Endothelial cell of umbilical vein (primary cell): ENCODE measurements at regions not wholly inside any gene's neighbourhood (a gene's known extent, or its start where the extent isn't known, plus 50 kb on each side); places are given as distances from the start of the nearest gene placed in this dataset.

Experiments
- BruUV-seq: library from RNA; stranded (reverse); fragments of 400-500 nt; replicated peaks from 2 replicates; lab custom pipeline; 2021; lab: Mats Ljungman, UMichigan
- CTCF ChIA-PET: fragments of 300-600, 350-600 bp; sonication (Branson Sonifier 250); formaldehyde crosslinking; loops from one replicate; lab custom pipeline; 2021; ENCODE audit warnings: antibody characterized with exemption, inconsistent platforms; lab: Charles Lee
- POLR2A ChIA-PET: fragments of 300-600, 350-600 bp; sonication (Branson Sonifier 250); formaldehyde crosslinking; loops from one replicate; lab custom pipeline; 2021; ENCODE audit warnings: antibody characterized with exemption, inconsistent platforms; lab: Charles Lee
- DNase-seq: peaks from one replicate; pipeline ENCODE4 v3.0.0-alpha.2; 2011; ENCODE audit warnings: low read depth, low spot score
- FAIRE-seq: peaks from 2 replicates; lab custom pipeline; 2011; peaks lifted over from hg19 to GRCh38; lab: Jason Lieb, UNC
- H2AFZ ChIP-seq: 2 replicates; pipeline ENCODE4 v1.6.0; 2012; ENCODE audit warnings: low read depth, low read length, control low read depth, inconsistent platforms
- H3K27ac ChIP-seq: 2 replicates; pipeline ENCODE4 v1.5.1; 2011; ENCODE audit warnings: low read depth, mild to moderate bottlenecking, control low read depth, low read length, moderate library complexity; ENCODE audit not compliant: insufficient read depth
- H3K27me3 ChIP-seq, 2 experiments: 2 replicates each; pipeline versions ENCODE4 v1.6.0 to v1.6.1; 2011; ENCODE audit warnings: low read length in 2 of 2, mixed read lengths in 1 of 2; ENCODE audit not compliant: control insufficient read depth in 2 of 2, insufficient read depth in 2 of 2
- H3K36me3 ChIP-seq, 2 experiments: 2 replicates in 1 of 2; 3 replicates in 1 of 2; pipeline ENCODE4 v1.5.1; 2011; ENCODE audit warnings: low read length in 2 of 2, mild to moderate bottlenecking in 1 of 2, moderate library complexity in 1 of 2; ENCODE audit not compliant: control insufficient read depth in 2 of 2, insufficient read depth in 2 of 2; ENCODE audit errors: extremely low read depth in 1 of 2
- H3K4me1 ChIP-seq: 3 replicates; pipeline ENCODE4 v1.5.1; 2011; ENCODE audit warnings: mild to moderate bottlenecking, low read length; ENCODE audit not compliant: control insufficient read depth, insufficient read depth; ENCODE audit errors: extremely low read depth
- H3K4me2 ChIP-seq: 2 replicates; pipeline ENCODE4 v1.6.1; 2011; ENCODE audit warnings: low read length, control low read depth, mixed read lengths; ENCODE audit not compliant: insufficient read depth
- H3K4me3 ChIP-seq, 3 experiments: fragments of 200-600 bp in 1 of 3; sonication (generic), shearing (Covaris generic) in 1 of 3; replicated peaks in 1 of 3; 2 replicates each; pipeline ENCODE4 v1.5.1; 2011 to 2016; ENCODE audit warnings: control low read depth in 3 of 3, low read length in 3 of 3, mild to moderate bottlenecking in 2 of 3, inconsistent platforms in 1 of 3, low read depth in 1 of 3, moderate library complexity in 1 of 3; ENCODE audit not compliant: insufficient read depth in 1 of 3
- H3K79me2 ChIP-seq: 2 replicates; pipeline ENCODE4 v1.6.0; 2012; ENCODE audit warnings: low read length, inconsistent platforms; ENCODE audit not compliant: control insufficient read depth, insufficient read depth
- H3K9ac ChIP-seq: replicated peaks from 2 replicates; pipeline ENCODE3; 2011; ENCODE audit warnings: low read length, control low read depth; ENCODE audit not compliant: insufficient read depth; ENCODE audit errors: extremely low read depth
- H3K9me1 ChIP-seq: replicated peaks from 3 replicates; pipeline ENCODE4 v1.6.0; 2011; ENCODE audit warnings: mild to moderate bottlenecking, low read length; ENCODE audit not compliant: control insufficient read depth, insufficient read depth; ENCODE audit errors: extremely low read depth
- H3K9me3 ChIP-seq: replicated peaks from 2 replicates; pipeline ENCODE4 v1.5.1; 2012; ENCODE audit warnings: low read length, inconsistent platforms; ENCODE audit not compliant: control insufficient read depth, insufficient read depth
- H4K20me1 ChIP-seq: replicated peaks from 2 replicates; pipeline ENCODE3; 2011; ENCODE audit warnings: mild to moderate bottlenecking, low read length; ENCODE audit not compliant: control insufficient read depth, insufficient read depth; ENCODE audit errors: extremely low read depth
- CTCF ChIP-seq, 2 donors: IDR thresholded peaks; 1 replicate in 1 of 2; 2 replicates in 1 of 2; pipeline ENCODE4 v1.5.1; 2011; ENCODE audit warnings: low read length in 2 of 2, mild to moderate bottlenecking in 2 of 2, moderate library complexity in 2 of 2, control low read depth in 1 of 2, inconsistent platforms in 1 of 2, low read depth in 1 of 2; ENCODE audit not compliant: insufficient read depth in 1 of 2; ENCODE audit errors: extremely low read depth in 1 of 2
- EZH2 ChIP-seq: IDR thresholded peaks from 2 replicates; pipeline ENCODE4 v1.6.1; 2012; ENCODE audit warnings: borderline replicate concordance, low read depth, mild to moderate bottlenecking, moderate library complexity, low read length, inconsistent platforms; ENCODE audit not compliant: severe bottlenecking
- FOS ChIP-seq: IDR thresholded peaks from 2 replicates; pipeline ENCODE4 v1.6.1; 2011; ENCODE audit warnings: mild to moderate bottlenecking, low read length, moderate library complexity, borderline replicate concordance; ENCODE audit not compliant: insufficient read depth
- GATA2 ChIP-seq: IDR thresholded peaks from 2 replicates; pipeline ENCODE4 v1.7.0; 2011; ENCODE audit warnings: low read depth, mild to moderate bottlenecking, moderate library complexity, mixed read lengths, low read length; ENCODE audit not compliant: insufficient read length, insufficient read depth
- JUN ChIP-seq: IDR thresholded peaks from 2 replicates; pipeline ENCODE4 v1.6.1; 2011; ENCODE audit warnings: borderline replicate concordance, low read depth; ENCODE audit not compliant: insufficient read length, insufficient read depth
- MYC ChIP-seq: IDR thresholded peaks from one replicate; pipeline ENCODE4 v1.6.1; 2011; ENCODE audit warnings: mild to moderate bottlenecking, low read depth, low read length
- POLR2A ChIP-seq: IDR thresholded peaks from 2 replicates; pipeline ENCODE4 v1.6.1; 2012; ENCODE audit warnings: low read depth, mild to moderate bottlenecking, control low read depth, low read length
- POLR2AphosphoS5 ChIP-seq: IDR thresholded peaks from 2 replicates; pipeline ENCODE4 v1.6.1; 2012; ENCODE audit warnings: low read depth, mild to moderate bottlenecking, control low read depth, low read length, moderate library complexity; ENCODE audit not compliant: insufficient read depth
- dilution Hi-C: fragments of 300-500 bp; cut with MboI; formaldehyde crosslinking; loops from one replicate; pipeline ENCODE4 v1.15.0; 2019; ENCODE audit warnings: low sequenced_read_pairs; ENCODE audit not compliant: extremely low pct_ligation_motif_present
- intact Hi-C: fragments of 100-400 bp; cut with micrococcal nuclease; formaldehyde crosslinking; loops from one replicate; pipeline ENCODE4 v1.10.0; 2022
- TF ChIP-seq, protein P1 (sequence below): IDR thresholded peaks from 2 replicates; pipeline ENCODE4 v1.6.1; 2011; ENCODE audit not compliant: insufficient read depth, insufficient read length

GRCh38 chr1:93744299-93744988, 62.8 kb upstream of the BCAR3 start:
- Histone ChIP-seq H3K4me3 (no peak overlapping the region), H4K20me1 (no peaks in the 10 kb centered on the region), H3K9ac (no peak overlapping the region), H3K27me3 (no peaks in the 10 kb centered on the region), H3K4me1 (no peaks in the 10 kb centered on the region), H3K27ac (no peak overlapping the region), H3K79me2 (no peaks in the 10 kb centered on the region), H3K4me2 (no peak overlapping the region), H3K9me3 (no peaks in the 10 kb centered on the region), H2AFZ (no peak overlapping the region), H3K36me3 (no peaks in the 10 kb centered on the region), H3K9me1 (no peaks in the 10 kb centered on the region)
- CTCF ChIA-PET: interaction anchor here (0.9 to 1.0 kb wide), 2 partner anchors 8 to 58 kb away, joined by 3 to 5 read pairs; no protein-coding TSS in a partner anchor
- dilution Hi-C loops: no loop called here
- FAIRE-seq (no peak), DNase-seq (no peak)
- POLR2A ChIA-PET: no interaction called here
- TF ChIP-seq MYC (no peak), CTCF (IDR thresholded peaks at IDR 0.05; ENCODE audit: extremely low read depth in 1 of 2, insufficient read depth in 1 of 2, low read depth in 1 of 2, low read length in 2 of 2) (no peak), JUN (no peak), GATA2 (no peak), POLR2A (no peak), EZH2 (no peak), POLR2AphosphoS5 (no peak), FOS (no peak)
- TF ChIP-seq, protein P1, sequence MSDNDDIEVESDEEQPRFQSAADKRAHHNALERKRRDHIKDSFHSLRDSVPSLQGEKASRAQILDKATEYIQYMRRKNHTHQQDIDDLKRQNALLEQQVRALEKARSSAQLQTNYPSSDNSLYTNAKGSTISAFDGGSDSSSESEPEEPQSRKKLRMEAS: no peak
- no TSS peak for BruUV-seq
- intact Hi-C loops: no loop called here
